NCI-H146 treated with DMSO at 0.1 percent for 48 hours (cell line): ENCODE measurements at regions not wholly inside any gene's neighbourhood (a gene's known extent, or its start where the extent isn't known, plus 50 kb on each side); places are given as distances from the start of the nearest gene placed in this dataset.

Experiments used
- DNase-seq: peaks from one replicate; lab custom pipeline; 2025; ENCODE audit not compliant: unreplicated experiment; lab: John Stamatoyannopoulos, UW

DNA sequence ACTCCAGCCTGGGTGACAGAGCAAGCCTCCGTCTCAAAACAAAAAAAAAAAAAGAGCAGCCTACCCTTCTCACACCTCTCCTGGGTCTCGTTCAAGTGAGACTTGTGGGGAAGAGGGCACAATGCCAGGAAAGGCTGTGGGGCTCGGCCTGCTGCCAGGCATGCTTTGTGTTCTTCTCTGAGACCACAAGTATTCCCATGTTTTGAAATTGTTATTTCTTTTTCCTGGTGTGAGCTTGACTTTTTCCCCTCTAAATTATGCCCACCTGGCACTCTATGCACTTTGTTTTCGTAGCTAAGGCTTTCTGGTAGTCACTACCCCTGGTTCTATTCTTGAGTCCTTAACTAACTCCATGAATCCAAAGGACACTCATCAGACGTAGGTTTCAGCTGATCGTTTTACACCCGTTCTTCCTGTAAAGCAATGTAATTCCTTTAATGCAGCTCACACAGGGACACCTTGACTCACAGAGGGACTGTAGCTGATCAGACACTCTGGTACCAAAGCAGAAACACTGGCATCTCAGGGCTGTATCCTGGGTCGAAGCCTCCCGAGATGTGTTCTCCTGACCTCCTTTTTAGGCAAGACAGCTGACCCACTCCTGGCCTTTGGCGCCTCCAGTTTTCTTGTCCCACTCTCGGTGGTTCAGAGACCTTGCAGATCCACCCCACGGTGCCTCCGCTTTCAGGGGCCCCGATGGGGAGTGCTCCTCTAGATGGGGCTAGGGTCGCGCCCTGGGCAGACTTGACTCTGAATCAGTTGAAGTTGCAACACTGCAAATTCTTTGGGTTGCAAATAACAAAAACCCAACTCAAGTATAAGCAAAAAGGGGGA lies 193.3 kb upstream of the AGAP1 start:
- DNase-seq, result no peak

DNA sequence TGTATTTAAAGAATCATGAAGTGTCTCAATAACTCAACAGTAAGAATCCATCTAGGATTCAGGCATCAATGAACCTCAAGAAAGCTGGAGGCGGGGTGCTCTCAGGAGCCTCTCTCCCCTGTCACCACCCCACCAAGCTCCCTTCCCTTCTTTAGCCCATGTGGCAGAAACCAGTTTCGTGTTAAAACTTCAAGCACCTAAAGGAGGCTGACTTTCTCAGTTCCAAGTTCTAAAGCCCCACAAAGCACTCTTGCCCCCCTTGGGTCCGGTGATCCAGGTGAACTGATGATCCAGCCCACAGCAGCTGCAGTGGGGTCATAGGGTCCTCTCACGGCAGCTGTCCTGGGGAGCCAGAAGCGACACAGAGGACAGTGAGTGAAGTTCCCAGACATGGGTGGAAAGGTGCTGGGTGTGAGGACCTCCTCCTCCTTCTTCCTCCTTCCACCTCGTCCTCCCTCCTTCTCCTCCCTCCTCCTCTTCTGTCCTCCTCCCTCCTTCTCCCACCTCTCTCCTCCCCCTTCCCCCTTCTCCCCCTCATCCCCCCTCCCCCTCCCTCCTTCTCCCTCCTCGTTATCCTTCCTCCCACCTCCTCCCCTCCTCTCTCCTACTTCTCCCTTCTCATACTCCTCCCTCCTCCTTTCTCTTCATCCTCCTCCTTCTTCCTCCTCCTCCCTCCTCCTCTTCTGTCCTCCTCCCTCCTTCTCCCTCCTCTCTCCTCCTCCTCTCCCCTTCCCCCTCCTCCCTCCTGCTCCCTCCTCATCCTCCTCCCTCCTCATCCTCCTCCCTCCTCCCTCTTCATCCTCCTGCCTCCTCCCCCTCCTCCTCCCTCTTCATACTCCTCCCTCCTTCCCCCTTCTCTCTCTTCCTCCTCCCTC lies 192.4 kb upstream of the AGAP1 start:
- no peak for DNase-seq

DNA sequence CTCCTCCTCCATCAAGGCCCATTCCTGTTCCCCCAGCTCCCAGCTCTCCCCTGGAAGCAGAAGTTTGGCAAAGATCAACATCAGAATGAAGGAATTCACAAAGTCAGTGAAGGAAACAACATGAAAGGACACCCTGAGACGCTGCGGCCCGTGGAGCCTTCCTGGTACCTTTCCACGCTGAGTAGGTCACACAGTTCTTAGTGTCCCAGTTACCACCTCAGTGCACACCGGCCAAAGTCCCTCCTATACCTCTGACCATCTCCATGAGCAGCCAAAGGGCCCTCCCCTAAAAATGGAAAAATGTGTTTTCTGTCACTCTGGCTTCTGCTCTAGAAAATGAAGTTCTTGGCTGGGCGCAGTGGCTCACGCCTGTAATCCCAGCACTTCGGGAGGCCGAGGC lies 191.6 kb upstream of the AGAP1 start:
- DNase-seq, result no peak

DNA sequence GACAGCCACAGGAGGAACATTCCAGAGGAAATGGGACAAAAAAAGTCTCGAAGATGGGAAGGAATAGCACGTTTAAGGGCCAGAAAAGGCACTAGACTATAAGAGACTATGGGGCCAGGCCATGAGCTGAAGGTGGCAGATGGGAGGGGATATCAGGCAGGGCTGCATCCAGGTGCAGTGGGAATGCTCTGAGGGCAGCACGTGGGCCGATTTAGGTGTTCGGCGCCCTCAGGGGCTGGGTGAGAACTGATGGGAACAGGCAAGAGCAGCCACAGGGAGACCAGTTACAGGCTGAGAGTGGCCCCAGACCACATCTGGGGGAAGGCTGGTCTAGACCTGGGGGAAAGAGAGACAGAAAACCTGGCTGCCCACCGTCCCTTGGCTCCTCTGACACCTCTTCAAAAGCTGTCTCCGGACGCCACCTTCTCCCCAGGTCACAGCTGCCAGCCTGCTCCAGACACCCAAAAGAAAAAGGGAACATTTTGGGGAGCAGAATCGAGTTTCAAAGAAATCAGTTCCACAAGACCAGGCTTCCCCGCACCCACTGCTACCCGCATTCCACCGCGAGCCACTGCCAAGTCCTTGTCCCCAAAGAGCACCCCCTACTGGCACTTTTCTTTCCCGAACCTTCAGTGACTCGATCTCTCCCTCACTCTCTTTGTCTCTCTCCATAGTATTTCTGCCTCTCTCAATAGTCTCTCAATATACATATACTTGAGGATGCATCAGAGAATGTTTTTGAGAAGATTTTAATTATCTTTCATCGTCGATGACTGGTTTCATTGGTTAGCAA lies 190.1 kb upstream of the AGAP1 start:
- no peak for DNase-seq

DNA sequence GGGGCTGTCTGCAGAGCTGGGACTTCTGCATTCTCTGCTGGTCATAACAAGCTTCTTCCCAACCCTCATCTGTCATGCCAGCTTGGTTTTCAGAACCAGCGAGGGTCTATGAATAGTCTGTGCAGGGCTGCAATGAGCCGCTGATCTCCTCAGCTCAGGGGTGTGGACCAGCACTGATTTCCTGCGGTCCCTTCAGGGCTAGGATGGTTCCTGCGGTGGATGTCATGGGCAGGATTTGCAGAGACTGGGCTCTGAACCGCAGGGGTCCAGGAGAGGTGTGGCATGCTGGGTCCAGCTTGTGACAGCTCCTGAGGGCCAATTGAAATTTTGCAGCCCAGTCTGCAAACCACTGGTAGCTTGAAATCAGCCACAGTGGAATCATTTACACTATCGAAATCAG lies 188.2 kb upstream of the AGAP1 start:
- DNase-seq, result no peak

DNA sequence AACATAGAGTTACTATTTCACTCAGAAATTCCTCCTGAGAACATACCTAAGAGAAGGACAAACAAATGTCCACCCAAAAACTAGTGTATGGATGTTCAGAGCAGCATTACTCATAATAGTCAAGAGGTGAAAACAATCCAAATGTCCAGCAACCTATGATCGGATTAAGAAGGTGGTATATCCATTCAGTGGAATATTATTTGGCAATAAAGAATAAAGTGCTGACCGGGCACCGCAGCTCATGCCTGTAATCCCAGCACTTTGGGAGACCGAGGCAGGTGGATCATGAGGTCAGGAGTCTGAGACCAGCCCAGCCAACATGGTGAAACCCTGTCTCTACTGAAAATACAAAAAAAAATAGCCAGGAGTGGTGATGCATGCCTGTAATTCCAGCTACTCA lies 182.8 kb upstream of the AGAP1 start:
- DNase-seq, result no peak

DNA sequence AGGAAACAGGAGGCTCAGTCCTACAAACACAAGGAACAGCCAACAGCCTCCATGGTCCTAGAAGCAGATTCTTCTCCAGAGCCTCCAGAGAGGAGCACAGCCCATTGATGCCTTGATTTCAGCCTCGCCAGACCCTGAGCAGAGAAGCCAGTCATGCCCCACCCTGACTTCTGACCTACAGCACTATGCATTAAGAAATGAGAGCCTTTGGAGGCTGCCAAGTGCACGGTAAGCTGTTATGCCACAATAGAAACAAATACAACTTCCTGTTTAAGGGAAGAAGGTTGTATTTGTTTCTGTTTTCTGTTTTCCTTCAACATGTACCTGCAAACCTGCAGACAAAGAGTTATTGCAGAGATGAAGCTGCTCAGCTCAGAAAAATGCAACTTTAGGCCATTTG lies 181.3 kb upstream of the AGAP1 start:
- DNase-seq, result no peak

DNA sequence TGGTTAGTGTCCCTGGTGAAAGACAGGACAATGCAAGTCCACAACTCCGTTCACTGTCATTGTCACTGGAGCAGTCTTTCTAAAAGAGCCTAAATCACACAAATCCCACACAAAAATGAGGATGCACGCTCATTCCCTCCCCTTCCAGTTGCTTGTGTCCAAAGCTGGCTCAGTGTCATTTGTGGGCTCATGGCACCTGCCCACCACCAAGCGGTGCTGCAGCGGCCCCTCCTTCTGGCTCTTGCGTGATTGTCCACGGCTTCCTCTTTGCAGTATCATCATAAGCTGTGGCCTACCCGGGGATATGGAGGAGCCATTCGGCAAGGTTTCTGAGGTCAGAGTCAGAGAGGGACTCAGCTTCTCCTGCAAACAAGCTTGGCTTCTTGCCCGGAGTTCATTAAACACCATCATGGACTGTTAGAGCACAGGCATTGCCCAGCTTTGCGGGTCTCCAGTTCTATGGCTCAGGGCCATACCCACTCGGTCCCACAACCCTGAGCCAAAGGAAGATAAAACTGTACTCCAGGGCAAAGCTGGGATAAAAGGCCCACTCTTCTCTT lies 179.4 kb upstream of the AGAP1 start:
- DNase-seq, result no peak

DNA sequence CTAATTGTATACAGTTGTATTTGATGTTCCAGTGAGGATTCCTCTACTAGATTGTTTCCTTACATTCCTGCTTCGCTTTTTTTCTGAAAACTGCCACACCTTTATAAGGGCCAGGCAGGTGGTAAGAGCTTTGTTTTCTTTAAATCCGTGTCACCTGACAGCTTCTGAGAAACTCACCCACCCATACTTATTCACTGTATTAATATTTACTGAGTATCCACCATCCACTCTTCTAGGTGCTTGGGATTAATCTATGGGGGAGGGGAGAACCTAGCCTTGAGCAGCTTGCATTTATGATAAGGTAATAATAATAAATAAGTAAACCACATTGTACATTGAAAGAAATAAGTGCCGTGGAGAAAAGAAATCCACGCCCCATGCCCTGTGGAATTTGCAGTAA lies 174.7 kb upstream of the AGAP1 start:
- DNase-seq, result no peak

DNA sequence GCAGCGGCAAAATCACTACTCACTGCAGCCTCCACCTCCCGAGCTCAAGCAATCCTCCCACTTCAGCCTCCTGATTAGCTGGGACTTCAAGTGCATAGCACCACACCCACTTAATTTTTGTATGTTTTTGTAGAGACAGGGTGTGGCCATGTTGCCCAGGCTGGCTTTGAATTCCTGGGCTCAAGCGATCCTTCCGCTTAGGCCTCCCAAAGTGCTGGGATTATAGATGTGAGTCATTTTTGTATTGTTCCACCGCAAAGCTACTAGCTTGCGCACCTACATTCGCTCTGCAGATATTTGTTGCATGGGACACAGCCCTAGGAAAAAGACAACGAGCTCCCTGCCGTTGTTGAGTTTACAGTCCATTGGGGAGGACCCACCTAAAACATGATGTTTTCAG lies 173.5 kb upstream of the AGAP1 start:
- no peak for DNase-seq

DNA sequence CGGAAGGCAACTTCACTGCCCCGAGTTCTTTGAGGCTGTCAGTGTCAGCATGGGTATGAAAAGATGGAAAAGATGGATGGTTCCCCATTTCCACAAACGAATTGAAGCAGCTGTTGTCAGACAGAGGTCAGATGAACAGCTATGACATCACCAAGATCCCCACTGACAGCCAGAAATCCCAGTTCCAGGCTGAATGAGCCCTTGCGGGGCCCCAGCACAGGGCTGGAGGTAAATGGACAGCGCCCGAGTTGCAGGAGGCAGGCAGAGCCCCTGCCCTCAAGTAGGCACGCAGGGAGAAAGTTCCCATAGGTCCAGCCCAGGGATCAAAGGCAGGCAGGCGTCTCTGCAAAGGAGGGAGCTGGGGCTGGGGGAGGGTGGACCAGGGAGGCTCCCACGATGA lies 169.5 kb upstream of the AGAP1 start:
- DNase-seq, result no peak

DNA sequence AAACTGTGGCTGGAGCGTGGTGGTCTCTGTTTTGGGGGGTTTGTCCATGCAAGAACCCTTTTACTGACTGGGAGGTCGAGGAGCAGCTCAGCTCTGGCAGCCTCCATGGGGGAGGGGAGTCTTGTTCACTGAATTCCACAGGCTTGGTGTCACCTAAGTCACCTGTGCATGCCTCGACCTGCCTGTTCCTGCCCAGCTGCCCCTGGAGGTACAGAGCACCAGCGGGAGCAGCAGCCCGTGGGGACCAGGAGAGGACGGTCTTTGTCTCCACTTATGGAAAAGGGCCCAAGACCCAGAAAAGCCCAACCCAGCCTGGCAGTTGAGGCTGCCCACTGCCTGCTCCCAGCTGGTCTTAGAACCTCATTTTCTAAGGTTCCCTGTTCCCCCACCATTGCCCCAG lies 168.7 kb upstream of the AGAP1 start:
- no peak for DNase-seq

DNA sequence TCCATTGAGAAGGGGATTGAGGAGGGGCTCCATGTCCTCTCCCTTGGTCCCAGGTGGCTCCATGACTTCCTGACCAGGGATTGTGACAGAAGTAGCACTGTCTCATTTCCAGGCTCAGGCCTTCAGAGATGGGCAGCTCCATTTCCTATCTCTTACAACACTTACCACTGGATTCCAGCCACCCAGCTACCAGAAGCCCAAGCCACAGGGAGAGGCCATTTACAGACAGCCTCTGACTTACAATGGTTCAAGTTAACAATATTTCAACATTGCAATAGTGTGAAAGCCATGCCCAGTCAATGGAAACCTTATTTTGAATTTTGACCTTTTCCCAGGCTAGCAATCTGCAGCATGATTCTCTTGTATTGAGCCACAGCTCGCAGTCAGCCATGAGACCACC lies 164.9 kb upstream of the AGAP1 start:
- DNase-seq, result no peak

DNA sequence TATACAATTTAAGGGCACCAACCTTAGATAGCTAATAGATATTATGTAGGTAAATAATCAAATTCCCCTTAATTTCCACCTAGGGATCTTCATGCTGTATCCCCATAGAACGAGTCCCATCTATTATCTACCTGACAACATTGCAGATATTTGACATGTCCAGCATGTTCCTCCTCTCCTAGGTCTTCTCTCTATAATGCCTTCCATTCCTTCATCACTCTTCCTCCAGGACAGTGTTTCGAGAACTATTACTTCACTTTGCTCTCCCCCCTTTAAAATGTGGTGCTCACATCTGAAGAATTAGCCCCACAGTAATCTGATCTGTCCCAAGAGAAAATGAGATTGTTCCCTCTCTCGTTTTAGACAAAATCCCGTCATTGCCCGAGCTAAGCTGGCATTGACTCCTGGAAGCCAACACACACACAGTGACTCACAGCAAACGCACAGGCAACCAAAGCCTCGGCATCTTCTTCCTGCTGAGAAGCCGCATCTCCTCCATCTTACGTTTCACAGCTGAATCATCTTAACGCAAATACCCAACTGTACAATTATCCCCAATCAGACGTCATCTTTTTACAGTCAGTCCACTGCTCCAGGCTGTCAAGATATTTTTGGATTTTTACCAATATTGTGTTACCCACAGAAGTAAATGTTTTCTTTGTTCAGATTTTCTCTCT lies 162.9 kb upstream of the AGAP1 start:
- DNase-seq, result no peak

DNA sequence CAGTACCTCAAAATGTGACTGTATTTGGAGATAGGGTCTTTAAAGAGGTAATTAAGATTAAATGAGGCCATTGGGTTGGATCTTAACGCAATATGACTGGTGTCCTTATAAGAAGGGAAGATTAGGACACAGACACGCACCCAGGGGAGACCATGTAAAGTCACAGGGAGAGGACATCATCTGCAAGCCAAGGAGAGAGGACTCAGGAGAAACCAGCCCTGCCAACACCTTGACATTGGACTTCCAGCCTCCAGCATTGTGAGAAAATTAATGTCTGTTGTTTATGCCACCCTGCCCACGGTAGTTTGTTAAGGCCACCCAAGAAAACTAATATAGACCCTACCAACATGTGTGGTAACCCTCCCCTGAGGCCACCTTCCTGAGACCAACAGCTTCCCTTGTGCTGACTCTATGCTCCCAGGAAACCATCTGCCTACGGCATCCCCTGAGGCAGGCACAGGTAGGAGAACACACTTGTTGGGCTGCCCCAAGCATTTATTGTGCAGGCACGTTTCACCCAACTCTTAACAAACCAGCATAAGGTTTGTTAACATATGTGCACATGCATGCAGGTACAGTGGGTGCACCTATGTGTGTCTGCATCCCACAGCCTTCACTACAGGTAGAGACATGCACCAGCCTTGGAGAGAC lies 161.5 kb upstream of the AGAP1 start:
- no peak for DNase-seq

DNA sequence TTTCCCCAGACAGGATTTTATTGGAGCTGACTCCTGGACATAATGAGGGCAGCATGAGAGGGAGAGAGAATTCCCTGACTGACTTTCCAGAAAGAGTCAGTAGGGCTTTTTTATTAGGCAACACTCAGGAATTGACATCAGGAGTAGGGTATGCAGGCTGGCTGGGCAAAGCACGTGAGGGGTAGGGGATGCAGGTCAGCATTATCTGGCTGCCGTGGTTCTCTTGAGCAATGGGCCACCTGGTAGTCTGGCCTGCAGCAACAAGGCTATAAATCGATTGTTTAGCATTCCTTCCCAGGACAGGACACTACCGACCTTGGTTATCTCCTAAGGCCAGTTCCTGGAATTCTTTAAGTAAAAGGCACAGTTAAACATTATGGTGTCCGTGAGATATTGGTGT lies 160.8 kb upstream of the AGAP1 start:
- no peak for DNase-seq

DNA sequence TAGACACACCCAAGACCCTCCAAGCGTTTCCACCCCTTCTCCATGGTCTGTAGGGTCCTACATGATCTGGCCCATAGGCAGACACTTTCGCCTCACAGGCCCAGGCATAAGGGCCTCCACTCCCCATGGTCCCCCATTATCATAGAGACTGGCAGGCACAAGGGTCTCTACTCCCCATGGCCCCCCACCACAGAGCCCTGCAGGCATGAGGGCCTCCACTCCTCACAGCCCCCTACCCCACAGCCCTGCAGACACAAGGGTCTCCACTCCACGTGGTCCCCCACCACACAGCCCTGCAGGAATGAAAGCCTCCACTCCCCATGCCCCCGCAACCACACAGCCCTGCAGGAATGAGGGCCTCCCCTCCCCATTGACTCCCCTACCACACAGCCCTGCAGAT lies 159.7 kb upstream of the AGAP1 start:
- no peak for DNase-seq

DNA sequence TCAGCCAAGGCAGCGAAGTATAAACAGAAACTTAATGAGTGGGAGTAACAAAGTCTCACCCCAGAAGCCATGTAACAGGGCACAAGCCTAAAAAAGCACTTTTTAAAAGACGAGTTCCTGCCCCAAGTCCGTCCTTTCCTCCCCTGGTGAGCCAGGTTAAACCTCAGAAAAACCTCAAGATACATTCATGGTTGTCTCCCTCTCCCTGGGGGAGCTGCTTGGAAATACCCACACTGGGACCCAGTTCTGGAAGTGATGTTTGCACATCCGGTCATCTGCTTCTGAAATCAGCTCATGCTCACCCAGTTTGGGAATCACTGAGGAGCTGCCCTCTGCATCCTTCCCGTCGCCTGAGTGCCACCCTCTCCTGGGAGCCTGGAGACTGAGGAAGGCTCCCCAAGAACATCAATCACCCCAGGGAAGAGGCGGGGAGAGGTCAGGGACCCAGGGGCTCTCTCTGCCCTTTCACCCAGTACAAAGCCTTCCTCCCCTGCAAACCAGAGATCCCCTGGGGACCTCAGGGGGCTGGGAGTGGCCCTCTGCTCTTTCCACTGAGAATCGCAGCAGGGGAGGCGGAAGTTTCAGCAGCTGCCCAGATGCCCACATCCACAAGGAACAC lies 150.6 kb upstream of the AGAP1 start:
- DNase-seq, result no peak

DNA sequence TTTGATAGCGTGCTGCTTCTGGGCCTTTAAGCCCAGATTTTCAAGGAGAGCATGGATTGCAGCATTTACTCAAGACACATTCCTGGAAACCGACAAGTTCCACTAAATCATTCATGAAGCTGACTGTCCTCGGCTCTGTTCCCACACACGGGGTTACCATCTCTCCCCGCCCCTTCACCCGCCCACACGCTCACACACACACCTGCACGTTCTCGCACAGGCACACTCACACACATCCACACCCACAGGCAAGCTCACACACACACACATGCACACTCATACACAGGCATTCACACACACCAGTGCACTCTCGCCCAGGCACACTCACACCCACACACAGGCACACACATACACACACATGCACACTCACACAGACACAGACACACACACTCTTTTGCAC lies 150.0 kb upstream of the AGAP1 start:
- DNase-seq, result no peak

DNA sequence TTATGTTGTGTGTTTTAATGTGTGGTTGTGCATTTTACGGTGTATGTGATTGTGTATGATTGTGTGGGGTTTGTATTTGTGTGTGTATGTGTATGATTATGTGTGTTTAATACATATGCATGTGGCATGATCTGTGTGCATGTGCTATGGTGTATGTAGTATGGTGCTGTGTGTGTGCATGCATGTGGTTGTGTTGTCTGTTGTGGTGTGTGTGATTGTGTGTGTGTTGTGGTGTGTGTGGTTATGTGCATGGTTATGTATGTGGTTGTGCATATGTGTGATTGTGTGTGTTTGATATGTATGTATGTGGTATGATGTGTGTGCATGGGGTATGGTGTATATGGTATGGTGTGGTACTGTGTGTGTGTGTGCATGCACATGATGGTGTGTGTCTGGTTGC lies 148.1 kb upstream of the AGAP1 start:
- no peak for DNase-seq
